NCI-H1417 (cell line): ENCODE measurements at regions not wholly inside any gene's neighbourhood (a gene's known extent, or its start where the extent isn't known, plus 50 kb on each side); places are given as distances from the start of the nearest gene placed in this dataset.
A peak's percentile ranks its signal among the peaks of the same experiment; 100 is the strongest.

Source experiments
- DNase-seq, 3 experiments: peaks; one replicate each; lab custom pipeline; 2025; lab: John Stamatoyannopoulos, UW

- peak in 2 of 3 experiments; percentile 49 to 67 for DNase-seq
Observed at GRCh38 chr16:64167936-64168335, 953.9 kb downstream of the CDH11 start.

GRCh38 chr16:64165368-64165767 is 956.5 kb downstream of the CDH11 start:
- no peak for DNase-seq

- DNase-seq, result no peak
Observed at GRCh38 chr16:64162613-64163375, 959.1 kb downstream of the CDH11 start.

- DNase-seq, result no peak
Observed at GRCh38 chr16:64159976-64160375, 961.9 kb downstream of the CDH11 start.

GRCh38 chr16:64158941-64159588 is 962.8 kb downstream of the CDH11 start:
- DNase-seq, result no peak

GRCh38 chr16:64153718-64154117 is 968.1 kb downstream of the CDH11 start:
- DNase-seq, result no peak

GRCh38 chr16:64151990-64152767 is 969.7 kb downstream of the CDH11 start:
- peak in 1 of 3 experiments; percentile 52 for DNase-seq

- DNase-seq, result no peak
Observed at GRCh38 chr16:64150193-64150592, 971.7 kb downstream of the CDH11 start.

- DNase-seq, result no peak
Observed at GRCh38 chr16:64149756-64150155, 972.1 kb downstream of the CDH11 start.

- DNase-seq, result no peak
Observed at GRCh38 chr16:64148356-64148755, 973.5 kb downstream of the CDH11 start.

- no peak for DNase-seq
Observed at GRCh38 chr16:64147941-64148340, 973.9 kb downstream of the CDH11 start.

- DNase-seq, result no peak
Observed at GRCh38 chr16:64144617-64145016, 977.2 kb downstream of the CDH11 start.

- DNase-seq, result no peak
Observed at GRCh38 chr16:64138621-64139020, 983.2 kb downstream of the CDH11 start.

- DNase-seq, result no peak
Observed at GRCh38 chr16:64138006-64138405, 983.9 kb downstream of the CDH11 start.

GRCh38 chr16:64136743-64137142 is 985.1 kb downstream of the CDH11 start:
- no peak for DNase-seq

GRCh38 chr16:64136314-64136713 is 985.5 kb downstream of the CDH11 start:
- no peak for DNase-seq

- DNase-seq, result no peak
Observed at GRCh38 chr16:64133366-64133765, 988.5 kb downstream of the CDH11 start.

- peak in 1 of 3 experiments; percentile 30 for DNase-seq
Observed at GRCh38 chr16:64132759-64133361, 989.0 kb downstream of the CDH11 start.

GRCh38 chr16:64132190-64132589 is 989.7 kb downstream of the CDH11 start:
- DNase-seq, result no peak

- no peak for DNase-seq
Observed at GRCh38 chr16:64131423-64131822, 990.4 kb downstream of the CDH11 start.

- no peak for DNase-seq
Observed at GRCh38 chr16:64130140-64130539, 991.7 kb downstream of the CDH11 start.

GRCh38 chr16:64122177-64122576 is 999.7 kb downstream of the CDH11 start:
- DNase-seq, result peak in 2 of 3 experiments; percentile 4 to 47
